Amniotic stem cell (primary cell): ENCODE measurements at regions not wholly inside any gene's neighbourhood (a gene's known extent, or its start where the extent isn't known, plus 50 kb on each side); places are given as distances from the start of the nearest gene placed in this dataset.

Experiments
- DNase-seq: peaks from one replicate; lab custom pipeline; 2025; lab: John Stamatoyannopoulos, UW

DNA sequence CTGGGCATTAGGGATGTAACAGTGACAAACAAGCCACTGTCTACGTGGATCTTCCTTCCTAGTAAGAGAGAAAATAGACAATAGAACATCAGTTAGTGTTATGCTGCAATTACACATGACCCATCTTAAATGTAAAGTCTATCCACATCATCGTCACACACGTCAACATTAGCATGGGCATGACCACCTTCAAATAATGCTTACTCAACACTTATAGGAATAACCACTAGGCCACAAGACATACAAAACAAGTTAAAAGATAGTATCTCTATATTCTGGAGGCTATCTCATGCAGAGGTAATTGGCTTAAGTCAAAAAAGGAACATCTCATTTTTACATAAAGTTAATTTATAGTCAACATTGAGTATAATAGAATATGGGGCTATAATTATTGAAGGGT lies 156.5 kb downstream of the MOXD1 start:
- no peak for DNase-seq

DNA sequence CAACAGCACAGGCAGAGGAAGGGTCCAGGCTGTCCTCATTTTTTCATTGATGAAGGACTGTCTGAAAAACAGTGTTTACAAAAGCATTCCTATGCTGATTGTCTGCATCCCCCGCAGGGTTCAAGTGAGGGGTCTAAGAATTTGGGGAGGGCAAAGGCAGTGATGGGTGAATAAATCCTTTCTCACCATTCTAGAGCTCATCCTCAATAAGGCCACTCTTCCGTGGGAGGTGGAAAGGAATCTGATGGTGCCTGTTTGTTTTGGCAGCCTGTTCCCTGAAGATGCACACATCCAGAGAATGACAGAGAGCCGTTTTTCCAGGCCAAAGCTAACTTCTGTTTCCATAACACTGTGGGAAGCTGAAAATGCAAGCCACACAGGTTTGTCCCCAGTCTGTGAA lies 164.5 kb downstream of the MOXD1 start:
- DNase-seq = no peak

DNA sequence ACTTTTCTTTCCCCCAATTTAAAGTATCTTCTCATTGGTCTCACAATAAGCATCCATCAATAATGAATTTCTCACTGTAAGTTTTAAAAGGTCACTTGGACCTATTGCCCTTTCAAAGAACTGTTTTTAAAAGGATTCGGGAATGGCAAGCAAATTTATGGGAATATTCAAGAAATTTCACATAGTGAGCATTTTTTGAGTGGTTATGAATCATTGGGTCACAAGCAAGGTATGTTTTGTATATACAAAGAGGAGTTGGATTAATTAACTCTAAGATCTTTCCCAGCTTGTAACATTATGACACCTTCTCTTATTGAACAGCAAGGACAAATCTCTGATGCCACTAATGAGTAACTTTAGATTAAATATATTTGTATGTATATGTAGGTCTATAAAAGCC lies 165.0 kb downstream of the MOXD1 start:
- DNase-seq = no peak

DNA sequence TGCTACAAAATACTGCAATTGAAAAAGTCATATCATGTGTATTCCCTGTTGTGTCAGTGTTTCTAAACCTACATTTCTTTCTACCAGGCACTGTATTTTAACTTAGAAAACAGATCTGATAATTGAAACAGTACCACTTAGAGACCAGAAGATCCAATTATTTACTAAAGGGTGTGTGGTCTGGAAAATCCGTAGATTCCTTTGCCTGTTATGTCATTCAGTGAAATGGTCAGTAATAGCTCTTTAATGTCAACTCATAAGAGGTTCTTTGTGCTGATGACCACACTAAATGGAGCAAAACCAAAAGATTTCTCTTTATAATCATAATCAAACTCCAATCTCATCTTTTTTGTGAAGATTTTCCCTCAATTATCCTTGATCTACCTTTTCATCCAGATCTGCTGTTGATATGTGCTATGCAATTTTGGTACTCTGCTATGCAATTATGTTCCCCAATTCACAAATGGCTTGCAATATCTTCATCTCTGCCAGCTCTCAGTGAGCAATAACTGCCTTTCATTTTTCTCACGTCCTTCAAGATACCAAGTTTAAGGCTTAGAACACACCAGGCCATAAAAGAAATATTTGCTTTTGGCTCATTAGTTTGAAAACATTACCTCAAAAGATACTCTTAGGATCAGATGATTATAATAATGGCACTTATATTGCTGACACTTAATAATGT lies 165.5 kb downstream of the MOXD1 start:
- no peak for DNase-seq

DNA sequence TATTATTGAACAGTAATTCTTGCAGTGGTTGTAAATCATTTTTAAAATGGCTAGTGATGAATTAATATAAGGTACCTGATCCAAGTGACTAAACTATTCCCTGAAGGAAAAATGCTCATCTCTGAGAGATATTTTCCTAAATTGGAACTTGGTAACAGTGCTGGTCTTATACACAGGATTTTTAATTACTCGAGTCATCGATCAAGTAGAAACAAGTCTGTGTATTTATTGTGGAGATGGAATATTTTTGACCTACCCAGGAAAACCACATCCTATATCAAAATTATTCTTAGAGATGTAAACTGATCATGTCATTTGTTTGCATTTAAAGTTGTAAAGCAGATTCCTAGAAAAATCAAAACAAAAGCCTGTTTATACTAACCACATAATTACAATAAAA lies 166.9 kb downstream of the MOXD1 start:
- no peak for DNase-seq

DNA sequence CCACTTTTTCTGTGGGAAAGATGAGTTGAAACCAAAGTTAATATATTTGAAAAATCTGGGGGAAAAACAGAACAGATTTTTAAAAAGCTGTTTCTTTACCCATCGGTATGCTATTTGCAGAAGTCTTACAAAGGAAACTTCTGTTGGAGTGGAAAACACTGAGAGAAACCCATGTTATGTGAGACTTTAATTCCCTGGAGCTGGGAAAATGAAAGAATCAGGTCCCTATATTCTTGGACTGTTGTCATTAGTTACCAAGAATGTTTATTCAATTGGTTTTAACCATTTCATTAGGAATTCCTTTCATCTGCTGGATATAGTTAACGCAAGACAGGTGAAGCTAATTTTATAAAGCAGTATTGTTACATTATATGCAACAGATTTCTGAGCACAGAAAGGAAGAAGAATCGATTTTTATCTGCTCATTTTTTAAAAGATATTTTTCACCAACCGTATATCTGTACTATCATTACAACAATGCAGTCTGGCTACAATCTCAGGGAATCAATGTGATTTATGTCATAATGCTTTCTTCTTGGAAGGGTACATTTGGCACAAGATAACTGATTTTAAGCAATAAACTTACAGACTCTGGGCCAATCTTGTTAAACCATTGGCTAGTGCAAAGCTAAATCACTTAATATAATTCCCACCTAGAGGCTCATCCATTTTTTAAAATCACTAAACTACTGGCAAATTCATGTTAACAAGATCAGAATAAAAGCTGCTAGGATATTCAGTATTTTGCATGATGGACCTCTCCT lies 170.0 kb downstream of the MOXD1 start:
- DNase-seq = no peak

DNA sequence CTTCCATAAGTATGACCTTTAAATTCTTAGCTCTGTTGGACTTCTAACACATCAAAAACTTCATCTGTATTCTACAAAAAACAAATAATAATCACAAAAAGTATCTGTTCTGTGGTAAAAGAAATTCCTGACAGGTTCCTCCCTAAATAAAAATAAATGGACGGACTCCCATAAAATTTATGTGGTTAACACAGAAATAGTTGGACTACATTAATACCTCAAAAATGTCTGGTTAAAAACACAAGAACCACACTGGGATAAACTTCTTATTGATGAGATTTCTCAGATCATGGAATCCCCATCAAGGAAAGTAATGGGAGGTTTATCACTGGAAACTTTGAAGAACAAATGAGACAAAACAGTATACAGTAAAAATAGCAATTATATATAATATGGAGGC lies 172.4 kb downstream of the MOXD1 start:
- DNase-seq = no peak

DNA sequence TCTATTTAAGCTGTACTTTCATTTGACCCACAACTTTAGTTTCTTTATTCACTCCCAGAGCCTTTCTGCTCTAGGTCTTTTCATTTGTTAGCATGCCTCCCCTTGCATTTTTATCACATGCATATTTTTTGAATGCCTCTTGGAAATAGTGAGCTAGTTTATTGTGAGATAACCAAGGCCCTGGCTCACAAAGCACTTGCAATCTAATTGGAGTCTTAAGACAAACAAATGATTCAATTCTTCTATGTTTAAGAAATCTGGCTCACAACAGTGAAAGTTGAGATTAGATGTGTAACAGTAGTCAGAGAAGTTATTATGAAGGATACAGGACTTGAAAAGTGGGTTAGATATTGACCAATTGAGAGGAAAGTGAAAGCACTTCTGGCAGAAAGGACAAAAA lies 173.4 kb downstream of the MOXD1 start:
- no peak for DNase-seq

DNA sequence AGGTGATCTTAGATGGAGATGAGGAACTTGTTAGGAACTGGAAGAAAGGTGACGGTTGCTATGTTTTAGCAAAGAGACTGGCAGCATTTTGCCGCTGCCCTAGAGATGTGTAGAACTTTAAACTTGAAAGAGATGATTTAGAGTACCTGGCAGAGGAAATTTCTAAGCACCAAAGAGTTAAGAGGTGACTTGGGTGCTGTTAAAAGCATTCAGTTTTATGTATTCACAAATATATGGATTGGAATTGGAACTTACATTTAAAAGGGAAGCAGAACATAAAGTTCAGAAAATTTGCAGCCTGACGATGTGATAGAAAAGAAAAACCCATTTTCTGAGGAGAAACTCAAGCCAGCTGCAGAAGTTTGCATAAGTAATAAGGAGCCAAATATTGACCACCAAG lies 176.3 kb downstream of the MOXD1 start:
- DNase-seq = no peak

DNA sequence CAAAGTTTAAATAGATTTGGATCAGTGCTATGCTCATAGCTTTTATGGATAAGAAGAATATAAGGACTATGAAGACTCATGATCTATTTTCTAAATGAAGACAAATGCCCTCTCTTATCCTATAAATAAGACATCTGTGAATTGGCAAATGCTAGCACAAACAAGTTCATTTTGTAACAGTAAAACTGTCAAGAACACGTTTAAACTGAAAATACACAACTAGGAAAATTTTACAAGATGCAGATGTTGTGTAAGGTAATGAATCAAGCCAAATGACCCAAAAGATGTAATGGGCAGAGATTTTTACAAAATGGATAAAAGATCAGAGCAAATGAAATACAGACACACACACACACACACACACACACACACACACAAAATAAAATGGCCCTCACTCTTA lies 180.5 kb downstream of the MOXD1 start:
- DNase-seq = no peak

DNA sequence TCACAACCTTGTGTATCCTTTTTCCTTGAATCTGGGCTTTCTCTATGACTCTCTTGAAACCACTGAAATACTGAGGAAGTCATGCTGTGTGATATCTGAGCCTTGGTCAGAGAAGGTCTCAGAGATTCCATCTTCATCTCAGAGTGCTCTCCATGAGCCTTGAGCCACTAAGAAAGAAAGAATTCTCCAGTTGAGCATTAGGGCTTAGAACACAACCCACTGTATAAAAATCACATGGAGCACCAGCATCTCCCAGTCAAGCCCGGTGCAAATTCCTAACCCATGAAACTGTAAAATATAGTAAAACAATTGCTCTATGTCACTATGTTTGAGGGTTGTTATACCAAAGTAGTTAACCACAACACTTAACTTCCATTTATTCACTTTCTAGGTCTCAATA lies 181.4 kb downstream of the MOXD1 start:
- no peak for DNase-seq

DNA sequence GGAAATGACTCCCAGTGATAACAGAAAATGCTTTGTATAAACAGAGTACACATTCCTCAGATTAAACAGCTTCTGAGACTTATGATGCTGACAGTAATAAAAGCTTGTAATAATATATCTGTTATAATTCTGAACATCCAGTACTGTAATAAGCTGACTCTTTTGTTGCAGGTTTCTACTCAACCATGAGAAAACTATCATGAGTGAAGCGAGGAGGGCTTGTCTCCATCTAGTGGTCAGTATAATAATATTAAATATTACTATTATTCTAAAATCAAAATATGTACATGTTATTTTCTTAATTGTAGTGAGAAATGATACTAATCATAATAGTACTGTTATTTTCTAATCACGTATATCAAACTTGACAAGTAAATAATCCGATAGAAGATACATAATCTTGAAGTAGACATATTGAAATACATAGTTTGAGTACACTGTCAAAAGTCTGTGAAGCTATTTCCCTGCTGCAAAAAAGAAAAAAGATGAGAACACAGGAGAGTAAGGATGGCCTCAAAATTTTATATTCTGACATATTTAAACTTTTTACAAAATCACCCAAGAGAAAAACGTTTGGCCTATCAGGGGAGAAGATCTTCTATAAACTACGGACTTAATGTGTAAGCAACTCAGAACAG lies 183.1 kb downstream of the MOXD1 start:
- DNase-seq = peak; percentile 29

DNA sequence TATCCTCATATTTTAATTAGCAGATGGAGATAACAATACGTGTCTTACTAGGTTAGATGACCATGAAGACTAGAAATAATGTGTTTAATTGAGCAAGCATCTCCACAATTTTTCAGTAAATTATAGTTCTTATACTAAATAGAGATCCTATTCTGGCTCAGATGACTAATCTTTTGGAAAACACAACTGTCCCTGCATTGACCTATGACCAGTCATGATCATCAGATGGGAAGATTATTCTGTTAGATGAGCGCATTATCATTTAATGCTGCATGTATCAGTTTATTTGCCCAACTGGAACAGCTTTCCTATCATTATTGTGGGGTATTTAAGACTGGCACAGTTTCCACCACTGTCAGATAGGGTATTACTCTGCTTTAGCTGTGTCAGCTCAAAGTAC lies 185.5 kb downstream of the MOXD1 start:
- DNase-seq = no peak

DNA sequence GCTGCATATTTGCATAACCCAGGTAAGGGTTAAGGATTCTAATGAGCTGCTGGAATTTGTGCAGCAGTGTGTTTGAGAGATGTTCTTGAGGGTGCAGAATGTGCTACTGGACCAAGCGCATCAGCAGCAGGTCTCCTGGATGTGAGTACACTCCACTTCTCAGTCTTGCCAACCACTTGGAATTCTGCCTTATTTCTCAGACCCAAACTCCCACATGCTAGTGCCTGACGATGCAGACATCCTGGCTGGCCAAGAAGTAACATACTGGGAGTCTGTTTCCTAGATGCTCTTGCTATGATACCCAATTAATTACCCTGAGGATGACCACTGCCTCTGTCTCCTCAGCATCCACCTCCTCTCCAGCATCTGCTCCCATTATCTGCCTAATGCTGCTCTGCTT lies 186.6 kb downstream of the MOXD1 start:
- no peak for DNase-seq

DNA sequence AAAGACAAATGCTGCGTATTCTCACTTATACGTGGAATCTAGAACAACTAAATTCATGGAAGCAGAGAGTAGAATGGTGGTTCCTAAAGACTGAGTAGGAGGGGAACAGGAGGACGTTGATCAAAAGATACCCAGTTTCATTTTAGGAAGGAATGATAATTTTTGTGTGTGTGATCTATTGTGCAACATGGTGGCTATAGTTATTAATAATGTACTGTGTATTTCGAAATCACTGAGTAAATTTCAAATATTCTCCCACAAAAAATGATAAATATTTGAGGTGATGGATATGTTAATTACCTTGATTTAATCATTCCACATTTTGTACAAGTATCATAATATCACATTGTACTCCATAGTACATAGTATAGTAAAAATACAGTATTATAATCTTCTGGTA lies 187.5 kb downstream of the MOXD1 start:
- no peak for DNase-seq

DNA sequence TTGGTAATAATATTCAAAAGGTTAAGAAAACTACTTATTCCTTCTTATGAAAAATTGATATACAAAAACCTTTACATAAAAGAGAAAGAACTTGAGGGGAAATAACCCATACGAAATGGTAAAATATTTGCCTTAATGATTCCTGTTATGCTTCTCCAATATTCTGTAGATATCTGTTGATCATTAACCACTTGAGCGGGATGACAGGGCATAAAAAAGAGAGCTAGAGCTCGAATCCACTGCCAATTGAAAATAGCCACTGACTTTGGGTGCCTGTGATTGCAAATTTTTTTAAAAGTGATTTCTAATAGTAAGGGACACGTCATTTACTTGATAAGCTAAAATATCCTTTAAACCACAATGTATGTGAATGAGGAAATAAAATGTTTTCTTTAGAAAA lies 188.1 kb downstream of the MOXD1 start:
- DNase-seq = no peak

DNA sequence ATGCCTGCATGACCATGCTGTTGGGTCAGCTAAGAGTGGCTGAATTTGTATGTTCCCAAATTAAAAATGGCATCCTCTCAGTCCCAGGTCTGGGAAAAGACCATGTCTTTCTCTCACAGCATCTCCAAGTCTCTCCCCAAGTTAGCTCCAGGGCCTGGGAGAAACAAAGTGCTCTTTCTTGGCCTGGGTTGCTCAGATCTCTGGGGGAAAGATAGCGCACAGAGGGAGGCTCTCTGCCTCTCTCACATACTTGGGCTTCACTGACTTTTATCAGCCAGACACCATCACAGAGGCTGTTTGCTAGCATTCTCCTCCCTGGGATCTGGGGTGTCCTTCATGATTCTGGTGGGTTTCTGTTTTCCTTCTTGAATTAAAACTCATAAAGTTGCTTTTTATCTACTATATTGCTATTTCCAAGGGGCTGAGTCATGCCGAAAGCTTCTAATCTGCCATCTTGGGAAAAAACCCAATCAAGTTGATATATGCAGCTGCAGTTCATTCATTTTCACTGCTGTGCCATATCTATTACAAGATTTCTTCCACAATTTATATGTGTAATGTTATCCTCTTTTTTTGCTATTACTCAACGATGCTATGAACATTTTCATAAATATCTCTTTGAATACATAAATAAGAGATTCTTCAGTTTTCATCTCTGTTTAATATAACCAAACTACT lies 190.2 kb downstream of the MOXD1 start:
- DNase-seq = no peak

DNA sequence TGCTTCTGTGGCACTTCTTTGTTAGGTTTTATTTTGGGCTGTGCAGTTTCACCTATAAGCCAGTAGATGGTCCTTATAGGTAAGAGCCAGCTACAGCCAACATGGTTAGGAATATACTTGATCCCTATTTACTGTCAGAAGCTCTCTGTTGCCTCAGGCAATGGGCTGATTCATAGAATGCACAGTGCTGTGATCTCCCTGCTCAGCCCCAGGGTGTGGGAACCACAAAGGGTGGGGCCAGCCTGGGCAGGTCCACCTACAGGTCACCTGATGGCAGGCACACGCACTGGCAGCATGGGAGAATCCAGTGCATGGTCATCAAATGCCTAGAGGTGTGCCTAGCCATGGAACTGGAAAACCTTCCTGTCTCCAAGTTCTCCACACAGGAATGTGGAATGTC lies 191.9 kb downstream of the MOXD1 start:
- DNase-seq = no peak

DNA sequence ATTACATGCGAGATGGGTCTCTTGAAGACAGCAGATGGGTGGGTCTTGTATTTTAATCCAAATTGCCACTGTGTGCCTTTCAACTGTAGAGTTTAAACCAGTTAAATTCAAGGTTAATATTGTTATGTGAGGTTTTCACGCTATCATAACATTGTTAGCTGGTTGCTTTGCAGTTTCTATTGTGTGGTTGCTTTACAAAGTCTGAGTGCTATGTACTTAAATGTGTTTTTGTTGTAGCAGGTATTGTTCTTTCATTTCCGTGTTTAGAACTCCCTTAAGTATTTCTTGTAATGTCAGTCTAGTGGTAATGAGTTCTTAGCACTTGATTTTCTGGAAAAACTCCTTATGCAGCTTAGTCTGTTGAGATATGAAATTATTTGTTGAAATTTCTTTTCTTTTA lies 193.3 kb downstream of the MOXD1 start:
- DNase-seq = no peak

DNA sequence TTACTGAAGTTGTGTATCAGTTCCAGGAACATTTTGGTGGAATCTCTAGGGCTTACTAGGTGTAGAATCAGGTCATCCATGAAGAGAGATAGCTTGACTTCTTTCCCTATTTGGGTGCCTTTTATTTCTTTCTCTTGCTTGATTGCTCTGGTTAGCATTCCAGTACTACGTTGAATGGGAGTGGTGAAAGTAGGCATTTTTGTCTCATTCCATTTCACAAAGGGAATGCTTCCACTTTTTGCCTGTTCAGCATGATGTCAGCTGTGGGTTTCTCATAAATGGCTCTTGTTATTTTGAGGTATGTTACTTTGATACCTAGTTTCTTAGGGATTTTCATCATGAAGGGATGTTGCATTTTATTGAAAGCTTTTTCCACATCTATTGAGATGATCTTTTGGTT lies 195.3 kb downstream of the MOXD1 start:
- no peak for DNase-seq

DNA sequence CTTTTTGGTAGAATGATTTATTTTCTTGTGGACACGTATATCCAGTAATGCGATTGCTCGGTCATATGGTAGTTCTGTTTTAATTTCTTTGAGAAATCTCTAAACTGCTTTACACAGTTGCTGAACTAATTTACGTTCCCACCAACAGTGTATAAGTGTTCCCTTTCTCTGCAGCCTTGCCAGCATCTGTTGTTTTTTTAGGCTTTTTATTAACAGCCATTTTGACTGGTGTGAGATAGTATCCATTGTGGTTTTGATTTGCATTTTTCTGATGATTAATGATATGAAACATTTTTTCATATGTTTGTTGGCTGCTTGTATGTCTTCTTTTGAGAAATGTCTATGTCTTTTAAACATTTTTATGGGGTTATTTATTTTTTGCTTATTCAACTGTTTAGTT lies 196.7 kb downstream of the MOXD1 start:
- no peak for DNase-seq

DNA sequence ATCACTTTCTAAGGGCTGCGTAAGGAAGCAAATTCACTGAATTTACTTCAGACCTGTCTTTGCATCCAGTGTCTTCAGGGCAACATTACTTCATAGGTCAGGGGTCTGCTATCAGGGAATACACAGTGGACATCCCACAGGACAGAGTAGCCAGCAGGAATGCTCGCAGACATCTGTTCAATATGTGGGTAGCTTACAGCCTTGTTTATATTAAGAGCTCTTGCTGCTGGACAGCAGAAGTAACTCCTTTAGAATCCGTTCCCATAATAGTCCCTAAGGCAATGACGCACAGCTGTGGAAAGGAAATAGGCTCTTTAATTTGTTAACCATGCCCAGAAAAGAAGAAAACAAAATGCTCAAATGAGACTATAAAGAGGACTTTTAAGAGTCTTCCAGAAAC lies 198.7 kb downstream of the MOXD1 start:
- peak; percentile 23 for DNase-seq

DNA sequence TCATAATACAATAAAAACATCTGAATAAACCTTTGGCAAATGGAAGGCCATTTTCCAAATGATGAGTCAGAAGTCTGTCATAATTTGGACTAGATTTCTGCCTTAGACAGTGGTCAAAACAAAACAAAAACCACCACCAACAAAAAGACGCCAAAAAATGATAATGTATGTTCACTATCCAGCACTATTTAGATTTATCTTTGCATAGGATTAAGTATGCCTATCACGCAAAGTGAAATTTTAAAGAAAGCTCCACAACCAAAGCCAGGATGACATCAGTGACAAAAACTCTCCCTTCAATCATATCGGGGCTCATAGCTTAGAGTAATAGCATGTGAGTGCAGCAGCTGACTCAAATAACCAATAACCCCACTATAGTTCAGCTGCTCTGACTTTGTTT lies 201.9 kb downstream of the MOXD1 start:
- no peak for DNase-seq
